Frontal cortex (tissue), 3 donors: ENCODE measurements at regions not wholly inside any gene's neighbourhood (a gene's known extent, or its start where the extent isn't known, plus 50 kb on each side); places are given as distances from the start of the nearest gene placed in this dataset.
"Not testable (repeated sequence)": the region's sequence is repeated elsewhere in the genome, so short reads cannot be mapped to it uniquely, and the experiment has no call there.

ENCODE experiments used
- DNase-seq, 2 donors: peaks; one replicate each; pipeline ENCODE4 v3.0.0; 2012; ENCODE audit warnings: low spot score in 2 of 2
- FAIRE-seq: peaks from 2 replicates; lab custom pipeline; 2012; peaks lifted over from hg19 to GRCh38; lab: Jason Lieb, UNC
- donor health status: control.
- donor health status: control.
- donor health status: control.

- FAIRE-seq, DNase-seq: not testable (repeated sequence)
Measured at GRCh38 chr1:66424530-66424929, 109.4 kb upstream of the SGIP1 start.

GRCh38 chr1:66426239-66426853, 107.6 kb upstream of the SGIP1 start:
- no peak for DNase-seq
- no peak for FAIRE-seq

GRCh38 chr1:66430815-66431214, 103.1 kb upstream of the SGIP1 start:
- DNase-seq, result not testable (repeated sequence)
- peak; percentile 43 for FAIRE-seq

DNA sequence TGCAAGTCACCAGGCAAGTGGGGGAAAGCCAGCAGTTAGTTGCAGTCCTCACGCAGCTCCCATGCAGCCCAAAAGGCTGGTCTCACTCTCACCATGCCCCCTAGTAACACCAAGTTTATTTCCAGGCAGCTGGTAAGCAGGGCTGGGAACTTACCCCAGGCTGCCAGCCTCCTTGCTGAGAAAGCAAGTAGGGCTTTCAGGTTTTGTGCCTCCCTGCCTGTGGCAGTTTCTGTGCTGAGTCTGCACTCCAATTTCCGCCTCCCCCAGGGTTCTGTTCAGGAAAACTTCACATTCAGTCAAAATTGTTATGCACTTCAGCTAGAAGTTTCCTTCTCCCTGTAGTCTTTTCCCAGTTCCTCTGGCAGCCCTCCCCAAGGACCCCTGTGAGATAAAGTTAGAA, 102.0 kb upstream of the SGIP1 start:
- no peak for FAIRE-seq

DNA sequence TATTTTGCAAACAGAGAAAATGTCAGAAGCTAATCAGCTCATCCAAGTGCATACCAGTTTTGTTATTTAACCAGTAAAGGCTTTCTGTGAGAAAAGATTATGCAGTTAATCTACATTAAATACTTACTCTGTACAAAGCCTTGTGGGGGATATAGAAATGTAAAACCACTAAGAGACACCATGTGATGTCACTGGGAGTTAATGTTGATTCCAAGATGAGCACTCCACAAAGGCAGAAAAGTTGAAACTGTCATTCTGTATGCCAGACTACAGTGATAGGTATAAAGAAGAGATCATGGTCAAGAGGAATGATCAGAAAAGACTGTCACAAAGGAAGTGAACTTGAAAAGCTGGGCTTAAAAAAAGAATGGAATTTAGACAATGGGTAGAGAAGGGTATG, 100.3 kb upstream of the SGIP1 start:
- FAIRE-seq (no peak), DNase-seq (no peak)

More for the DNA sequence above, 102.0 kb upstream of the SGIP1 start:
- DNase-seq, result no peak

DNA sequence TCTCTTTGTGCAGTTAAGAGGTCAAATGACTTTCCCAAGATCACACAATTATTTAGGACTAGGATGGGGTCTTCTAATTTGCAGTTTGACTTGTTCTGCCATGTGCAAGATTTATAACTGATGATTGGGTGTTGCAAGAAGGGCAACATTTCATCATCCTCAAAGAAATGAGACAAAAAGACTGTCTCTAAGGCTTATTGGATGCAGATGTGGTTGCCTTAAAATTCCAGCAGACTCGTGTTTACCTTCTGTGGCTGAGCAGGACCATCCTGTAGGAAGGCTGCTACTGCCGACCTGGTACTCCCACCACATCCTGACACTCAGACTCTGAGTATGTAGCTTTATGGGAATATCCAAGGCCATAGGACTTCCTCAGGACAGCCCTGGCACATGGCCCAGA, 99.9 kb upstream of the SGIP1 start:
- FAIRE-seq, result no peak
- no peak for DNase-seq

GRCh38 chr1:66435541-66435940, 98.4 kb upstream of the SGIP1 start:
- no peak for FAIRE-seq

DNA sequence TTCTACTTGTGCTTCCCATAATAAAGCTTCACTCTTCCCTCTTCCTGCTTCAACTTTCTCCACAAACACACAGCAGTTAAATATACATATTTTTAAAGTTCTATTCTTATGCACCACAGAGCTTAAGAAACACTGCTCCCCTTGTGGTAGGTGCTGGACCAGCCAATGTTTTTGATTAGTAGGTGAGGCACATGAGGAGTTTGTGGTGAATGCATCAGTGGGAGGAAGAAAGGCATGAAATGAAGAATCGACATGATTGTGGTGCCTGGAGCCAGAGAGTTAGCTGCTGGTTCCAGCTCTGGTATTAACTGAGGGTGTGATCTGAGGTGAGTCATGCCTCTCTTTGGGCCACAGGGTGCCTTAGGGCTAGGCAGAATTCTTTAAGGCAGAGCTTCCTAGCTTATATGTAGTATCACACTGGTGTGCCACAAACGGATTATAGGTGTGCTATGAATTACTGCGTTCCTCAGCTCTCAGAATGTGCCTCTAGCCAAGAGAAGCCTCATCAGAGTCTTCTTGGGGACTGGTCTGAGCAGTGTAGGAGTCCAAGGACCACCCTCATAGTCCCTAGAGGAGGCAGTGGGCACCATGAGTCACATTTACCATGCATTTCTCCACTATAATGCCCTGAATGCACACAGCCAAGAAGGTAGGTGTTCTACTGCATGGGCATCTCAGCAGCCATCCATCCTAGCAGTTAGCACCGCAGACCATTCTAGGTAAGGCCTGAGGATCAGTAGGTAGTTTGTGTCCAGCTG, 97.4 kb upstream of the SGIP1 start:
- no peak for DNase-seq
- FAIRE-seq, result no peak

More at GRCh38 chr1:66435541-66435940, 98.4 kb upstream of the SGIP1 start:
- no peak for DNase-seq

DNA sequence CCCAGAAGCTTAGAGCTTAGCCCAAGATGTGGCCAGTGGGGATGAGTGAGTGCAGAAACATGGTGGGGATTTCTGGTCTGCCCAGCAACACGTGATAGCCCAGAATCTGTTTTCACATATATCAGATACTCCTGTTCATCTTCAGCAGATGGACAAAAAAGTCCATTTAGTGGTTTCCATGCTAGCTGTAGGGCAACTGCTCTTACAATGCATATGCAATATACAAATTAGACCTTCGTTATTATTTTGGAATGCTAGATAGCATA, 96.9 kb upstream of the SGIP1 start:
- no peak for FAIRE-seq
- no peak for DNase-seq

GRCh38 chr1:66438062-66438461, 95.9 kb upstream of the SGIP1 start:
- no peak for FAIRE-seq

DNA sequence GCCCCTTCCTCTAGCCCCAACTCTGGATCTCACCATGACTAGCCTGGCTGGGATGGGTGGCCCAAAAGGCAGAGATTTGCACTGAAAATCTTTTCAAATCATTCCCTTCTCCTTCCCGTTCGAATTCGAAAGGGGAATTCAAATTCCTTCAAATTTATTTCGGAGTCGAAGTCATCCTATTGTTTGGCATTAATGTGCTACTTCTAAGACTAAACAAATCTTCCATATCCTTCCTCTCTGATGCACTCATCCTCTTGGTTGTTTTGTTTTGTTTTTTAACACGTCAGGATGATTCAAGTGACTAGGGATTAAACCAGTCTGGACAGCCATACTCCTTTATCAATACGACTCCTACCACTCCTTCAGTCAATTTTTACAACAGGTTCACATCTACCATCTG, 95.5 kb upstream of the SGIP1 start:
- no peak for FAIRE-seq

More at GRCh38 chr1:66438062-66438461, 95.9 kb upstream of the SGIP1 start:
- DNase-seq, result no peak

DNA sequence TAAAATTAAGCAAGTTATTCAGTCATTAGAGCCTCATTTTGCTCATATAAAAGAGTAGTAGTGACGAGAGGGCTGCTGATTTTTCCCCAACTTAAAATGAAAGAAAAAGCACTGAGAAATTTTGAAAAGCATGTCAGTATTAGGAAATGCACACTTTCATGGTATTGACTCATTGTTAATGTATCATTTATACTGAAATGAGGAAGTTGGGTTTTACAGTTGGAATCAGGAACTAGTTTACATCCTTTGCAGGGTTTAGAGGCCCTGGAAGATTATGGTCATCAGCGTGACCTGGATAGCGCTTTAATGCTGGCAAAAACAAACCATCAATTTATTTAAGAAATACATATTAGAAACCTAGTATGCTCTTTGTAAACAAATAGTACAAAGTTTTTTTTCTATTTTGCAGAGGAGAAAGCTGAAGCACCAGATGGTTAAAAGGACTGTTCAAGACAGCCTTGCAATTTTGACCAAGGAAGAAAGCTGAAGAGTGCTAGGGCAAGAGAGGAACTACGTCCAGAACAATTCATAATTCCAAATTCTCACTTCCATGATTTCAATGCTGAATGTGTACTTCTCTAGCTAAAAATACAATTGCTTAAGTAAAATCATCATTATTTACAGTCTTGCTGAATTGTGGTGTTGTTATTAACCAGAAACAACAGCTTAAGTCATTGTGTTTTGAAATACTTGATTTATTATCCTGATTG, 94.8 kb upstream of the SGIP1 start:
- DNase-seq, result no peak
- no peak for FAIRE-seq

More for the DNA sequence above, 95.5 kb upstream of the SGIP1 start:
- DNase-seq, result no peak

GRCh38 chr1:66443793-66444192, 90.2 kb upstream of the SGIP1 start:
- FAIRE-seq (no peak), DNase-seq (no peak)

DNA sequence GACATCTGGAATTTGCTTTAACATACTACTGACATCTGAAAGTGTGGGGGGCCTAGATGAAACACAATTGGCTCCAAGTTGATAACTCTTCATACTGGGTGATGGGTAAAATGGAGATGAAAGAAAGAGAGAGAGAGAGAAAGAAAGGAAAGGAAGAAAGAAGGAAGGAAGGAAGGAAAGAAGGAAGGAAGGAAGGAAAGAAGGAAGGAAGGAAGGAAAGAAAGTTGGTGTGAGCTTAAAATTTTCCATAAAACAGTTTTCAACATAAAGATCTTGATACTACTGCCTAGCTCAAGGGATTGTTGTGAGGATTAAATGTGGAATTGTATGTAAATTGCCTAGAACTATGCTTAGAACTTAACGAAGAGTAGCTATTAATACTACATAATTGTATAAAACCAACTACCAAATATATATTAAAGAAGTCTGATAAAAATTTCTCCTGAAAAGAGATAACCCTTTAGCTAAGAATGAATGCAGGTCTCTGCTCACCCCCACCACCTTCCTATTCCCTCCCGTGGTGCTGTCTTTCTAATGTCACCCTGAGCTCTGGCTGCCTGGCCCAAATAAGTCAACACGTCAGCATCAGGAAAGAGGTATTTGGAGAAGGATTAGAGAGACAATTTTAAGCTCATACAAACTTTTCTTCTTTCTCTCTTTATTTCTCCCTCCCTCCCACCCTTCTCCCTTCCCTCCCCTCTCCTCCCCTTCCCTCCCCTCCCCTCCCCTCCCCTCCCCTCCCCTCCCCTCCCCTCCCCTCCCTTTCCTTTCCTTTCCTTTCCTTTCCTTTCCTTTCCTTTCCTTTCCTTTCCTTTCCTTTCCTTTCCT, 89.3 kb upstream of the SGIP1 start:
- no peak for FAIRE-seq
- DNase-seq, result no peak

- FAIRE-seq, result no peak
Measured at GRCh38 chr1:66445492-66446181, 88.3 kb upstream of the SGIP1 start.

DNA sequence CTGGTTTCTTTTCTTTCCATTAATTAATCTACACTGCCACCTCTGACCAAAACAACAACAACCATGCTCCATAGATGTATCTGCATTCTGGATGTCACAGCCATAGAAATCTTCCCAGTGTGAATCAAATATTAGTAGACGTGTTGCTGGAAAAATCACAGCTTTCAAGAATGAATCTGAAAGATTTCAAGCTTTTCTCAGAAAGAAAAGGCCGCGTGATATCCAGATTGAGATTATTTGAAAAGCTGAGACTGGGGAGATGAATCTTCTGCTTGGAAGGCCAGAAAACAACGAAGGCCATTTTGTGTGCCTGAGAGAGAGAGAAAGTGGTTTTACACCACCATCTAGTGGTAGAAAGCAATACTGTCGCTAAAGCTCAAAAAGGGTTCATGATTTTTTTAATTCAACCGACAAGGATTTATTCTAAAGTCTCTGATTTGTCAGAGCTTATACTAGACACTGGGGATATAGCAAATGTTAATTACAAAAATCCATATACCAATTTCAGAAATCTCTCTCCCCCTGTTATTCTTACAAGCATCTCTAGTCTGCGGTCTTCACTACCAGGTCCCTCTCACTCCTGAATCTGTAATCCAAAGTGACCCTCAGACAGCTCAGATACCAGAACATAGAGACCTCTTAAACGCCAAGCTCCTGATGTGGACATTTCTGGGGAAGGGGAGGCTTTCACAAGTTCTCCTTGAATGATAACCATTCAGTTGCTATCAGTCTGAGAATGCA, 87.5 kb upstream of the SGIP1 start:
- FAIRE-seq (peak; percentile 89), DNase-seq (peak; percentile 55 to 56)

More at GRCh38 chr1:66445492-66446181, 88.3 kb upstream of the SGIP1 start:
- DNase-seq, result no peak

GRCh38 chr1:66450043-66450514, 83.9 kb upstream of the SGIP1 start:
- DNase-seq (no peak), FAIRE-seq (no peak)

DNA sequence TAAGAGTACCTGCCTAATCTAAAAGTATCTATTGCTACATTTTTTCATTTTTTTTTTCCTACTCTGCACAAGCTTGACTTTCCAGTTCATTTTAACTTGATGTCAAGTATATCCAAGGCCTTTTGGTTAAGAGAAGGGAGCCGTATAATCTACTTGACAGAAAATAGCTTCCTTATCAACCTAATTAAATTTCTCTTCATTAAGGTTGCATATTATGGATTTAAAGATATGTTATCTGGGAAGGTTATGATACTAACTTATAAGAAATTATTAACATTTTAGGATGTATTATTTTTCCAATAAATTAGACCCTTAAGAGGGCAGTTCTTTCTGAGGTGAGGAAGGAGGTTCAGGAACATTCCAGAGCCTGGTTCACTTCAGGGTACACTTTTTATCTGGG, 83.1 kb upstream of the SGIP1 start:
- DNase-seq, result no peak

DNA sequence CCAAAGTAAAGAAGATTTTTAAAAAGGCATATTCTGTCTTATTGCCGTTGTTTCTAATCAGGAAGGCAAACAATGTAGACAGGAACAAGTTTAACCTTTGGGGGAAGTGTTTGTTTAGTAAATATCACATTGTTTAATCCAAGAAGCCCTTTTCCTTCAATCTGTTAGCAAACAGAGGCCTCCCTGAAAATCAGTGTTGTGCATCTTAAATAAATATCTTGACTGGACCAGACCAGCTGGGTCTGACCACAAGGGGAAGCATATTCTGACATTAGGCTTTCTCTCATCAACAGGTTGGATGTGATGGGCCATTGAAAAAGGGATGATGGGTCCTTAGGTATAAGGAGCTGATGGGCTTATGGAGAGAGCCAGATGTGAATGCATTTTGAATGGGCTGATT, 81.8 kb upstream of the SGIP1 start:
- DNase-seq, result no peak
- FAIRE-seq, result no peak

More for the DNA sequence above, 83.1 kb upstream of the SGIP1 start:
- FAIRE-seq, result no peak
